ENCODE measurements at regions not wholly inside any gene's neighbourhood (a gene's known extent, or its start where the extent isn't known, plus 50 kb on each side); places are given as distances from the start of the nearest gene placed in this dataset.

GRCh38 chr3:193960487-193961274, 175.3 kb upstream of the HES1 start:
- TF ChIP-seq CTCF (IDR thresholded peaks at IDR 0.05 in 2 of 3, conservative IDR thresholded peaks at IDR 0.05 in 1 of 3; ENCODE audit: borderline replicate concordance in 1 of 3, insufficient read depth in 1 of 3, low read depth in 2 of 3, low read length in 2 of 3), result no peak
- no peak for TF ChIP-seq CEBPB (IDR thresholded peaks at IDR 0.05; ENCODE audit: low read depth)
